ENCODE measurements at regions not wholly inside any gene's neighbourhood (a gene's known extent, or its start where the extent isn't known, plus 50 kb on each side); places are given as distances from the start of the nearest gene placed in this dataset.

- TF ChIP-seq CTCF (conservative IDR thresholded peaks at IDR 0.05; ENCODE audit: low read length) = no peak
- TF ChIP-seq EZH2phosphoT487 (IDR thresholded peaks at IDR 0.05; ENCODE audit: borderline replicate concordance) = no peak
Measured at GRCh38 chr6:90444160-90444714, 142.6 kb downstream of the MAP3K7 start.
